GM19328 (cell line): ENCODE measurements at regions not wholly inside any gene's neighbourhood (a gene's known extent, or its start where the extent isn't known, plus 50 kb on each side); places are given as distances from the start of the nearest gene placed in this dataset.

Experiments
- ATAC-seq: cut with Tn5 transposase; IDR thresholded peaks from one replicate; pipeline ENCODE4 v1.9.1; 2021; ENCODE audit warnings: mild to moderate bottlenecking, moderate library complexity; ENCODE audit not compliant: unreplicated experiment

GRCh38 chr1:58390091-58390490 is 156.4 kb downstream of the OMA1 start:
- ATAC-seq = no peak

- ATAC-seq = no peak
Measured at GRCh38 chr1:58380345-58380744, 166.2 kb downstream of the OMA1 start.

GRCh38 chr1:58367217-58367616 is 179.3 kb downstream of the OMA1 start:
- ATAC-seq = no peak

- no peak for ATAC-seq
Measured at GRCh38 chr1:58365328-58365727, 181.2 kb downstream of the OMA1 start.

- no peak for ATAC-seq
Measured at GRCh38 chr1:58363585-58363984, 182.9 kb downstream of the OMA1 start.

- no peak for ATAC-seq
Measured at GRCh38 chr1:58361134-58361533, 185.4 kb downstream of the OMA1 start.

GRCh38 chr1:58358346-58358745 is 188.2 kb downstream of the OMA1 start:
- no peak for ATAC-seq

- ATAC-seq = no peak
Measured at GRCh38 chr1:58356402-58356801, 190.1 kb downstream of the OMA1 start.

GRCh38 chr1:58353168-58353567 is 193.4 kb downstream of the OMA1 start:
- no peak for ATAC-seq

GRCh38 chr1:58352476-58353092 is 193.9 kb downstream of the OMA1 start:
- ATAC-seq = no peak

- ATAC-seq = no peak
Measured at GRCh38 chr1:58346036-58346355, 200.5 kb downstream of the OMA1 start.

- ATAC-seq = no peak
Measured at GRCh38 chr1:58345215-58346035, 201.1 kb downstream of the OMA1 start.

- ATAC-seq = no peak
Measured at GRCh38 chr1:58340185-58340584, 206.3 kb downstream of the OMA1 start.

- no peak for ATAC-seq
Measured at GRCh38 chr1:58338081-58338480, 208.4 kb downstream of the OMA1 start.

GRCh38 chr1:58333511-58333910 is 213.0 kb downstream of the OMA1 start:
- no peak for ATAC-seq

GRCh38 chr1:58331156-58331555 is 215.4 kb downstream of the OMA1 start:
- ATAC-seq = no peak

- no peak for ATAC-seq
Measured at GRCh38 chr1:58325866-58326265, 220.7 kb downstream of the OMA1 start.

GRCh38 chr1:58324558-58324957 is 222.0 kb downstream of the OMA1 start:
- ATAC-seq = no peak

- ATAC-seq = no peak
Measured at GRCh38 chr1:58318157-58319005, 228.1 kb downstream of the OMA1 start.

GRCh38 chr1:58317694-58318093 is 228.8 kb downstream of the OMA1 start:
- no peak for ATAC-seq

GRCh38 chr1:58317086-58317485 is 229.4 kb downstream of the OMA1 start:
- ATAC-seq = no peak

- no peak for ATAC-seq
Measured at GRCh38 chr1:58316141-58316540, 230.4 kb downstream of the OMA1 start.
